ENCODE measurements at regions not wholly inside any gene's neighbourhood (a gene's known extent, or its start where the extent isn't known, plus 50 kb on each side); places are given as distances from the start of the nearest gene placed in this dataset.

DNA sequence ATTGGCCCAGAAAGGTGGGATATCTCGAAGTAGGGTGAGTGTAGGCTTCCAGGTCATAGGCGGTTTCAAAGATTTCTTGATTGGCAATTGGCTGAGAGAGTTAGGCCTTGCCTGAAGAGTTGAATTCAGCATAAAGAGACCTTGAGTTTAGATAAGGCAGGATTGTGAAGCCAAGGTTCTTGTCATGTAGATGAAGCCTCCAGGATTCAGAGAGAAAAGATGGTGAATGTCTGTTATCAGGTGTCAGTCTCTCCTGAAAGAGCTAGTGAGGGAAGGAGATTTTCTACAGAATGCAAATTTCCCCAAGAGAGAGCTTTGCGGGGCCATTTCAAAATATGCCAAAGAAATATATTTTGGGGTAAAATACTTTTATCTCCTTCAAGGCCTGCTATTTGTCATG lies 217.0 kb upstream of the TLE3 start:
- BruUV-seq (replicated peaks) = no TSS peak
- ChIA-PET CTCF (no interaction called here), POLR2A (ENCODE audit: low non-redundant PET) (interaction anchor here (1.0 kb wide), 1 partner anchor 9 kb away, joined by 3 read pairs; no protein-coding TSS in a partner anchor)
- Histone ChIP-seq H3K36me3 (ENCODE audit: insufficient read depth, low read length, poor library complexity, severe bottlenecking) (no peaks in the 10 kb centered on the region), H3K27ac (ENCODE audit: low read depth, low read length, poor library complexity, severe bottlenecking) (no peak overlapping the region), H3K4me1 (ENCODE audit: insufficient read depth, low read length, poor library complexity, severe bottlenecking) (peaks cover 4% of the 10 kb centered on the region), H3K27me3 (replicated peaks; ENCODE audit: insufficient read depth, low read depth, low read length, poor library complexity) (no peaks in the 10 kb centered on the region), H3K9me3 (ENCODE audit: low read depth, low read length, poor library complexity, severe bottlenecking) (no peaks in the 10 kb centered on the region), H3K4me3 (ENCODE audit: low read depth, low read length, poor library complexity, severe bottlenecking) (no peak overlapping the region)
- no peak for TF ChIP-seq EZH2 (IDR thresholded peaks at IDR 0.05; ENCODE audit: borderline replicate concordance, low read depth, low read length, poor library complexity, severe bottlenecking)
- TF ChIP-seq, protein P1, sequence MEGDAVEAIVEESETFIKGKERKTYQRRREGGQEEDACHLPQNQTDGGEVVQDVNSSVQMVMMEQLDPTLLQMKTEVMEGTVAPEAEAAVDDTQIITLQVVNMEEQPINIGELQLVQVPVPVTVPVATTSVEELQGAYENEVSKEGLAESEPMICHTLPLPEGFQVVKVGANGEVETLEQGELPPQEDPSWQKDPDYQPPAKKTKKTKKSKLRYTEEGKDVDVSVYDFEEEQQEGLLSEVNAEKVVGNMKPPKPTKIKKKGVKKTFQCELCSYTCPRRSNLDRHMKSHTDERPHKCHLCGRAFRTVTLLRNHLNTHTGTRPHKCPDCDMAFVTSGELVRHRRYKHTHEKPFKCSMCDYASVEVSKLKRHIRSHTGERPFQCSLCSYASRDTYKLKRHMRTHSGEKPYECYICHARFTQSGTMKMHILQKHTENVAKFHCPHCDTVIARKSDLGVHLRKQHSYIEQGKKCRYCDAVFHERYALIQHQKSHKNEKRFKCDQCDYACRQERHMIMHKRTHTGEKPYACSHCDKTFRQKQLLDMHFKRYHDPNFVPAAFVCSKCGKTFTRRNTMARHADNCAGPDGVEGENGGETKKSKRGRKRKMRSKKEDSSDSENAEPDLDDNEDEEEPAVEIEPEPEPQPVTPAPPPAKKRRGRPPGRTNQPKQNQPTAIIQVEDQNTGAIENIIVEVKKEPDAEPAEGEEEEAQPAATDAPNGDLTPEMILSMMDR (conservative IDR thresholded peaks at IDR 0.05; ENCODE audit: low read depth, low read length) = no peak
- DNase-seq (ENCODE audit: low spot score) = no peak
- intact Hi-C loops (cut with micrococcal nuclease; ENCODE audit: unreplicated experiment) = no loop called here

DNA sequence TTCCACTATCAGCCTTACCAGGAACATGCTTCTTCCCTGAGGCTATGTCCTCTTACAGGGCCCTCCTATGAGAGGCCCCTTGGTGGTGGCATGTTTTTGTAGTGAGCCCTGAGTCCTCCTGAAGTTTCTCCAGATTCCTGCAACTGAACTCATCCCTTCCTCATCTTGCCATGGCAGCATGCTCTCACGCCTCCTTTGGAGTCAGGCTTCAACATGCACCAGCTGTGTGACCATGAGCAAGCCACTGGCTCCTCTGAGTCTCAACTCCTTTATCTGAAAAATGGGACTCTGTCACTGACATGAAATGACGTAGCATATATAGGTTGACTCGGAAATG lies 216.3 kb upstream of the TLE3 start:
- intact Hi-C loops (cut with micrococcal nuclease; ENCODE audit: unreplicated experiment) = no loop called here
- Histone ChIP-seq H3K4me1 (ENCODE audit: insufficient read depth, low read length, poor library complexity, severe bottlenecking) (peaks cover 6% of the 10 kb centered on the region), H3K27ac (ENCODE audit: low read depth, low read length, poor library complexity, severe bottlenecking) (no peak overlapping the region), H3K36me3 (ENCODE audit: insufficient read depth, low read length, poor library complexity, severe bottlenecking) (no peaks in the 10 kb centered on the region), H3K9me3 (ENCODE audit: low read depth, low read length, poor library complexity, severe bottlenecking) (no peaks in the 10 kb centered on the region), H3K27me3 (replicated peaks; ENCODE audit: insufficient read depth, low read depth, low read length, poor library complexity) (no peaks in the 10 kb centered on the region), H3K4me3 (ENCODE audit: low read depth, low read length, poor library complexity, severe bottlenecking) (no peak overlapping the region)
- no TSS peak for BruUV-seq (replicated peaks)
- CTCF ChIA-PET = no interaction called here
- TF ChIP-seq EZH2 (IDR thresholded peaks at IDR 0.05; ENCODE audit: borderline replicate concordance, low read depth, low read length, poor library complexity, severe bottlenecking) = no peak
- TF ChIP-seq, protein P1 (conservative IDR thresholded peaks at IDR 0.05; ENCODE audit: low read depth, low read length) = no peak
- no peak for DNase-seq (ENCODE audit: low spot score)
- POLR2A ChIA-PET (ENCODE audit: low non-redundant PET) = interaction anchor here (0.7 kb wide), 1 partner anchor 259 kb away, joined by 3 read pairs; no protein-coding TSS in a partner anchor

DNA sequence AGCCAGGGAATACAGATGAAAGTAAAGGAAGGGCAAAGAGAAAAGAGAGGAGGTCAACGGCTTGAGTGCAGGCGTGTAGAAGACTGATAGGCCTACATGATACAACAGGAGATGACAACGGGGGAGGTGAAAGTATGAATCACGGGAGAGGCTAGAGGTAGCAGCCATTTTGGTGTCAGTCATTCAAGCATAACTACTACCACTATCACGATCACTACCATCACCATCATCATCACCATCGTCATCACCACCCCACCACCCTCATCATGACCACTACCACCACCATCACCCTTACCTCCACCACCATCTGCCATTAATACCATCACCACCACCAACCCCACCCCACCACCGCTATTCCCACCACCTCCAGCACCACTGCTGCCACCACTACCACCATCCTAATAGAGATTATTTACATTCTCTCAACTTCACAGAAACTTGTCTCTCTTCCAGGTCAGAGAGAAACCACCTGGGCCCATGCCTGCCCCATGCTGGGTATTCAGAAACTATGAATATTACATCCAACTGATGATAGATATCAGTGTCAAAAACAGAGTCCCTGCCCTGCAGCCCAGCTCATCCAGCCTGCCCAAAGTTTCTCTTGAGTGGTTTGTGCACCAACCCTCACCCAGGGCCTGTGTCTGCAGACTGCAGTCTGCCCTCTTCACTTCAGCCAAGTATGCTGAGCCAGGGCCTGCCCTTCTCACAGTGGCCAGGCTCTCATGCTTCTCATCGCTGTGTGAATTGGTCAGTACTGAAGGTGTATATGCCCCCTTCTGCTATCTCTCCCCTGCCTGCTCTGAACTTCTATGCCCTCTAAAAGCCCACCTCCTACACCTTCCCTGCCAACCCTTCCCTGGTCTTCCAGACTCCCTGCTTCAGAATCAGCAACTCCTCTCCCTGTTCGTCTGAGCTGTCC lies 215.6 kb upstream of the TLE3 start:
- CTCF ChIA-PET = no interaction called here
- POLR2A ChIA-PET (ENCODE audit: low non-redundant PET) = interaction anchor here (0.6 to 0.7 kb wide), 2 partner anchors 10 to 259 kb away, joined by 3 to 5 read pairs; no protein-coding TSS in a partner anchor
- Histone ChIP-seq H3K27me3 (replicated peaks; ENCODE audit: insufficient read depth, low read depth, low read length, poor library complexity) (no peaks in the 10 kb centered on the region), H3K27ac (ENCODE audit: low read depth, low read length, poor library complexity, severe bottlenecking) (no peak overlapping the region), H3K9me3 (ENCODE audit: low read depth, low read length, poor library complexity, severe bottlenecking) (no peaks in the 10 kb centered on the region), H3K36me3 (ENCODE audit: insufficient read depth, low read length, poor library complexity, severe bottlenecking) (no peaks in the 10 kb centered on the region), H3K4me1 (ENCODE audit: insufficient read depth, low read length, poor library complexity, severe bottlenecking) (peaks cover 12% of the 10 kb centered on the region), H3K4me3 (ENCODE audit: low read depth, low read length, poor library complexity, severe bottlenecking) (no peak overlapping the region)
- intact Hi-C loops (cut with micrococcal nuclease; ENCODE audit: unreplicated experiment) = no loop called here
- TF ChIP-seq EZH2 (IDR thresholded peaks at IDR 0.05; ENCODE audit: borderline replicate concordance, low read depth, low read length, poor library complexity, severe bottlenecking) = no peak
- BruUV-seq (replicated peaks) = no TSS peak
- no peak for DNase-seq (ENCODE audit: low spot score)

All from A673 (cell line).